ENCODE measurements at regions not wholly inside any gene's neighbourhood (a gene's known extent, or its start where the extent isn't known, plus 50 kb on each side); places are given as distances from the start of the nearest gene placed in this dataset.

DNA sequence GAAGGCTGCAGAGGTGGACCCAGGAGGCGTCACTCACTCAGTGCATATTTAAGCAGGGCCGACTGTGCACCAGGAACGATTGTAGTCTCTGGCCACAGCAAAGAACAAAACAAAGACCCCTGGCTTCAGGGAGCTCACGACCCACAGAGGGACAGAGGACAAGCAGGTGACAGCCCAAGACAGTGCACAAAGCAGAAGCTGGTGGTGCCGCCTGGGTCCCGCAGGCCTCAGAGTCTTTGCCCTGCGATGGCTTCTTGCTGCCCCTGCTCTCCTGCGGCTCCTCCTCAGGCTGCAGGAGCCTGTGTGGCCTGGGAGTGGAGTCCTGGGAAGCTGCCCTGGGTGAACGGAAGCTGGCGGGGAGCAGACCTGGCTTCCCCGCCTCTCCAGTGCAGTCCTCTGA is 300.0 kb downstream of the PREX1 start:
- TF ChIP-seq, protein P1, sequence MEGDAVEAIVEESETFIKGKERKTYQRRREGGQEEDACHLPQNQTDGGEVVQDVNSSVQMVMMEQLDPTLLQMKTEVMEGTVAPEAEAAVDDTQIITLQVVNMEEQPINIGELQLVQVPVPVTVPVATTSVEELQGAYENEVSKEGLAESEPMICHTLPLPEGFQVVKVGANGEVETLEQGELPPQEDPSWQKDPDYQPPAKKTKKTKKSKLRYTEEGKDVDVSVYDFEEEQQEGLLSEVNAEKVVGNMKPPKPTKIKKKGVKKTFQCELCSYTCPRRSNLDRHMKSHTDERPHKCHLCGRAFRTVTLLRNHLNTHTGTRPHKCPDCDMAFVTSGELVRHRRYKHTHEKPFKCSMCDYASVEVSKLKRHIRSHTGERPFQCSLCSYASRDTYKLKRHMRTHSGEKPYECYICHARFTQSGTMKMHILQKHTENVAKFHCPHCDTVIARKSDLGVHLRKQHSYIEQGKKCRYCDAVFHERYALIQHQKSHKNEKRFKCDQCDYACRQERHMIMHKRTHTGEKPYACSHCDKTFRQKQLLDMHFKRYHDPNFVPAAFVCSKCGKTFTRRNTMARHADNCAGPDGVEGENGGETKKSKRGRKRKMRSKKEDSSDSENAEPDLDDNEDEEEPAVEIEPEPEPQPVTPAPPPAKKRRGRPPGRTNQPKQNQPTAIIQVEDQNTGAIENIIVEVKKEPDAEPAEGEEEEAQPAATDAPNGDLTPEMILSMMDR (IDR thresholded peaks at IDR 0.05) = no peak
- no peak for TF ChIP-seq POLR2A (IDR thresholded peaks at IDR 0.05)

All from body of pancreas (tissue), 4 donors.